H1 (cell line): ENCODE measurements at regions not wholly inside any gene's neighbourhood (a gene's known extent, or its start where the extent isn't known, plus 50 kb on each side); places are given as distances from the start of the nearest gene placed in this dataset.

Source experiments
- CTCF ChIA-PET: fragments of 300-600 bp; sonication (Branson Sonifier 250); formaldehyde crosslinking; loops from one replicate; lab custom pipeline; 2021; ENCODE audit not compliant: partially characterized antibody; lab: Charles Lee
- POLR2A ChIA-PET: fragments of 300-600 bp; sonication (Branson Sonifier 250); formaldehyde crosslinking; loops from one replicate; lab custom pipeline; 2021; ENCODE audit warnings: inconsistent platforms; ENCODE audit not compliant: partially characterized antibody; lab: Charles Lee
- DNase-seq, 2 experiments: peaks; one replicate each; pipeline versions ENCODE4 v3.0.0 to v3.0.0-alpha.2; 2010 to 2022; ENCODE audit warnings: low spot score in 2 of 2, low read depth in 1 of 2, mixed read lengths in 1 of 2
- FAIRE-seq: peaks from 2 replicates; lab custom pipeline; 2011; peaks lifted over from hg19 to GRCh38; lab: Jason Lieb, UNC
- H2AFZ ChIP-seq: 2 replicates; pipeline ENCODE4 v1.8.1; 2012; ENCODE audit warnings: low read length, inconsistent platforms
- H2AK5ac ChIP-seq: 2 replicates; pipeline ENCODE4 v1.6.1; 2013; ENCODE audit warnings: low read depth, low read length
- H2BK120ac ChIP-seq: replicated peaks from 2 replicates; pipeline ENCODE3; 2013; ENCODE audit warnings: low read depth, low read length, inconsistent platforms
- H2BK12ac ChIP-seq: 2 replicates; pipeline ENCODE4 v1.6.1; 2013; ENCODE audit warnings: low read depth, low read length
- H2BK15ac ChIP-seq: 2 replicates; pipeline ENCODE4 v1.6.1; 2013; ENCODE audit warnings: low read length
- H2BK20ac ChIP-seq: 2 replicates; pipeline ENCODE4 v1.6.1; 2013; ENCODE audit warnings: low read length
- H2BK5ac ChIP-seq: 2 replicates; pipeline ENCODE4 v1.6.1; 2013; ENCODE audit warnings: low read depth, low read length
- H3K14ac ChIP-seq: 2 replicates; pipeline ENCODE4 v1.6.1; 2013; ENCODE audit warnings: inconsistent platforms; ENCODE audit not compliant: insufficient read length
- H3K18ac ChIP-seq: 2 replicates; pipeline ENCODE4 v1.6.1; 2013; ENCODE audit warnings: low read length; ENCODE audit errors: extremely low read depth
- H3K23ac ChIP-seq: 2 replicates; pipeline ENCODE4 v1.6.1; 2013; ENCODE audit warnings: inconsistent platforms; ENCODE audit not compliant: insufficient read length
- H3K23me2 ChIP-seq: 2 replicates; pipeline ENCODE4 v1.6.1; 2013; ENCODE audit warnings: low read depth, low read length
- H3K27ac ChIP-seq: 2 replicates; pipeline ENCODE4 v1.6.1; 2011; ENCODE audit warnings: low read depth, low read length, inconsistent platforms
- H3K27me3 ChIP-seq, 4 experiments: replicated peaks in 1 of 4; 1 replicate in 1 of 4; 2 replicates in 3 of 4; pipeline versions ENCODE4 v1.6.1 to v1.8.1; 2011 to 2013; ENCODE audit warnings: low read length in 3 of 4, mild to moderate bottlenecking in 3 of 4, inconsistent platforms in 2 of 4, mixed read lengths in 2 of 4, moderate library complexity in 1 of 4; ENCODE audit not compliant: control insufficient read depth in 3 of 4, insufficient read depth in 3 of 4; ENCODE audit errors: extremely low read depth in 1 of 4
- H3K36me3 ChIP-seq, 4 experiments: 2 replicates each; pipeline versions ENCODE4 v1.6.1 to v1.8.1; 2011 to 2013; ENCODE audit warnings: mild to moderate bottlenecking in 4 of 4, low read length in 3 of 4, moderate library complexity in 2 of 4, control low read depth in 1 of 4, inconsistent platforms in 1 of 4; ENCODE audit not compliant: insufficient read depth in 4 of 4, control insufficient read depth in 2 of 4
- H3K4ac ChIP-seq: replicated peaks from 2 replicates; pipeline ENCODE3; 2013; ENCODE audit warnings: low read length, low read depth, mixed read lengths, inconsistent platforms; ENCODE audit not compliant: insufficient read length
- H3K4me1 ChIP-seq, 4 experiments: replicated peaks in 1 of 4; 1 replicate in 1 of 4; 2 replicates in 3 of 4; pipeline versions ENCODE4 v1.6.1 to v1.8.1; 2011 to 2013; ENCODE audit warnings: low read length in 3 of 4, inconsistent platforms in 2 of 4, mixed read lengths in 1 of 4; ENCODE audit not compliant: insufficient read depth in 4 of 4, control insufficient read depth in 3 of 4
- H3K4me2 ChIP-seq, 2 experiments: 2 replicates each; pipeline versions ENCODE4 v1.6.1 to v1.8.1; 2011 to 2013; ENCODE audit warnings: low read depth in 2 of 2, low read length in 2 of 2, control low read depth in 1 of 2, inconsistent platforms in 1 of 2, mild to moderate bottlenecking in 1 of 2; ENCODE audit not compliant: insufficient read depth in 1 of 2
- H3K4me3 ChIP-seq, 4 experiments: fragments of 200-600, 300-600 bp in 1 of 4; sonication (generic), shearing (Covaris generic), sonication (Bioruptor Twin) in 1 of 4; 2 replicates each; pipeline versions ENCODE4 v1.5.1 to v1.8.1; 2011 to 2016; ENCODE audit warnings: low read length in 4 of 4, low read depth in 3 of 4, control low read depth in 2 of 4, inconsistent platforms in 2 of 4, mild to moderate bottlenecking in 2 of 4, mixed read lengths in 1 of 4, moderate library complexity in 1 of 4; ENCODE audit not compliant: insufficient read depth in 2 of 4; ENCODE audit errors: extremely low read depth in 1 of 4
- H3K56ac ChIP-seq: replicated peaks from 2 replicates; pipeline ENCODE3; 2013; ENCODE audit warnings: low read depth, mild to moderate bottlenecking, mixed read lengths, low read length, inconsistent platforms; ENCODE audit not compliant: insufficient read length
- H3K79me1 ChIP-seq: 2 replicates; pipeline ENCODE4 v1.6.1; 2013; ENCODE audit warnings: low read depth, low read length, control low read depth
- H3K79me2 ChIP-seq, 2 experiments: 2 replicates each; pipeline versions ENCODE4 v1.6.1 to v1.8.1; 2012 to 2013; ENCODE audit warnings: low read length in 2 of 2, mild to moderate bottlenecking in 2 of 2, inconsistent platforms in 1 of 2; ENCODE audit not compliant: insufficient read depth in 2 of 2, control insufficient read depth in 1 of 2
- H3K9ac ChIP-seq, 4 experiments: replicated peaks in 1 of 4; 1 replicate in 1 of 4; 2 replicates in 3 of 4; pipeline versions ENCODE4 v1.6.1 to v1.8.1; 2011 to 2013; ENCODE audit warnings: low read depth in 3 of 4, low read length in 3 of 4, control low read depth in 2 of 4, mild to moderate bottlenecking in 2 of 4, moderate library complexity in 2 of 4, inconsistent platforms in 1 of 4; ENCODE audit errors: extremely low read depth in 1 of 4
- H3K9me3 ChIP-seq, 2 experiments: 2 replicates each; pipeline versions ENCODE4 v1.6.1 to v1.8.1; 2012 to 2013; ENCODE audit warnings: mild to moderate bottlenecking in 2 of 2, moderate library complexity in 2 of 2, control low read depth in 1 of 2, inconsistent platforms in 1 of 2, low read depth in 1 of 2, low read length in 1 of 2, mixed read lengths in 1 of 2; ENCODE audit not compliant: insufficient read depth in 2 of 2
- H4K20me1 ChIP-seq, 2 experiments: replicated peaks in 1 of 2; 2 replicates each; pipeline versions ENCODE3 to v1.8.1; 2011 to 2013; ENCODE audit warnings: inconsistent platforms in 2 of 2, low read length in 2 of 2, mild to moderate bottlenecking in 1 of 2; ENCODE audit not compliant: insufficient read depth in 2 of 2, control insufficient read depth in 1 of 2
- H4K5ac ChIP-seq: 2 replicates; pipeline ENCODE4 v1.6.1; 2013; ENCODE audit warnings: low read length, low read depth, mixed read lengths, inconsistent platforms; ENCODE audit not compliant: insufficient read length
- H4K8ac ChIP-seq: 2 replicates; pipeline ENCODE4 v1.8.0; 2013; ENCODE audit warnings: mild to moderate bottlenecking, moderate library complexity, low read length, inconsistent platforms; ENCODE audit not compliant: insufficient read depth; ENCODE audit errors: extremely low read depth
- H4K91ac ChIP-seq: replicated peaks from 2 replicates; pipeline ENCODE3; 2013; ENCODE audit warnings: low read length, mixed read lengths, inconsistent platforms; ENCODE audit not compliant: insufficient read length
- ASH2L ChIP-seq: fragments of 200-600, 300-600 bp; sonication (generic); IDR thresholded peaks from one replicate; pipeline ENCODE4 v1.7.1; 2017; ENCODE audit warnings: low read length
- EGR1 ChIP-seq: IDR thresholded peaks from 2 replicates; pipeline ENCODE4 v1.6.1; 2011; ENCODE audit warnings: low read depth, low read length, borderline replicate concordance
- JUN ChIP-seq: IDR thresholded peaks from 2 replicates; pipeline ENCODE4 v1.6.1; 2011; ENCODE audit warnings: low read depth, mild to moderate bottlenecking, improper control_type of control experiment, low read length
- PHF8 ChIP-seq: fragments of 200-600 bp; sonication (generic); conservative IDR thresholded peaks from 2 replicates; pipeline ENCODE4 v1.7.1; 2012; ENCODE audit warnings: low read depth, mild to moderate bottlenecking, inconsistent platforms, low read length, moderate library complexity
- SAP30 ChIP-seq: fragments of 300-600 bp; sonication (generic); IDR thresholded peaks from 2 replicates; pipeline ENCODE4 v1.7.1; 2012; ENCODE audit warnings: low read length, moderate library complexity, mild to moderate bottlenecking, inconsistent platforms; ENCODE audit not compliant: insufficient read depth, insufficient replicate concordance
- WGBS, 2 experiments: shearing (Covaris generic) in 1 of 2; methylation state at CpG; one replicate each; pipeline versions ENCODE4 v1.1.6 to v1.1.7; 2013 to 2015; ENCODE audit warnings: low lambda C conversion rate in 2 of 2, mixed read lengths in 2 of 2, inconsistent platforms in 1 of 2, low coverage in 1 of 2, missing lambda C conversion rate in 1 of 2; ENCODE audit not compliant: insufficient replicate concordance in 2 of 2, insufficient coverage in 1 of 2, insufficient read length in 1 of 2; ENCODE audit errors: extremely low coverage in 1 of 2, missing lambda C conversion rate in 1 of 2; 5-methylcytosine and 5-hydroxymethylcytosine counted together
- TF ChIP-seq, protein P1 (sequence below): IDR thresholded peaks from 2 replicates; pipeline ENCODE4 v1.6.1; 2011; ENCODE audit warnings: low read length, improper control_type of control experiment

GRCh38 chr3:145089337-145089736 lies 1071.6 kb downstream of the PLOD2 start:
- ChIA-PET POLR2A (no interaction called here), CTCF (no interaction called here)

More at GRCh38 chr3:145089337-145089736, 1071.6 kb downstream of the PLOD2 start:
- no peak overlapping the region for H3K4me2 ChIP-seq
- H2BK15ac ChIP-seq, result no peak overlapping the region
- H3K23ac ChIP-seq, result no peak overlapping the region
- H3K27ac ChIP-seq, result no peak overlapping the region
- H3K18ac ChIP-seq, result no peak overlapping the region
- no peaks in the 10 kb centered on the region for H3K36me3 ChIP-seq
- H3K56ac ChIP-seq, result no peak overlapping the region
- H4K20me1 ChIP-seq, result no peaks in the 10 kb centered on the region
- no peaks in the 10 kb centered on the region for H3K79me2 ChIP-seq
- H2BK5ac ChIP-seq, result no peak overlapping the region
- H3K79me1 ChIP-seq, result no peaks in the 10 kb centered on the region
- H4K5ac ChIP-seq, result no peak overlapping the region
- TF ChIP-seq ASH2L (no peak), JUN (no peak), EGR1 (no peak), SAP30 (no peak), PHF8 (no peak)
- TF ChIP-seq, protein P1, sequence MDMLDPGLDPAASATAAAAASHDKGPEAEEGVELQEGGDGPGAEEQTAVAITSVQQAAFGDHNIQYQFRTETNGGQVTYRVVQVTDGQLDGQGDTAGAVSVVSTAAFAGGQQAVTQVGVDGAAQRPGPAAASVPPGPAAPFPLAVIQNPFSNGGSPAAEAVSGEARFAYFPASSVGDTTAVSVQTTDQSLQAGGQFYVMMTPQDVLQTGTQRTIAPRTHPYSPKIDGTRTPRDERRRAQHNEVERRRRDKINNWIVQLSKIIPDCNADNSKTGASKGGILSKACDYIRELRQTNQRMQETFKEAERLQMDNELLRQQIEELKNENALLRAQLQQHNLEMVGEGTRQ, result no peak
- TF ChIP-seq, all 59 proteins: peak for 0
- Histone ChIP-seq H2BK120ac (no peak overlapping the region), H3K27me3 (no peaks in the 10 kb centered on the region), H3K4me1 (no peaks in the 10 kb centered on the region), H4K91ac (no peak overlapping the region), H2AK5ac (no peak overlapping the region), H3K4ac (no peak overlapping the region), H2BK20ac (no peak overlapping the region), H2AFZ (no peak overlapping the region), H3K14ac (no peak overlapping the region), H4K8ac (no peak overlapping the region), H3K9ac (no peak overlapping the region), H2BK12ac (no peak overlapping the region), H3K23me2 (no peaks in the 10 kb centered on the region), H3K9me3 (no peaks in the 10 kb centered on the region), H3K4me3 (no peak overlapping the region)
- no peak for FAIRE-seq
- WGBS, 2 experiments, result 93% methylated on average over 2 of the region's 2 CpGs; no CpG with 5 or more reads in 1 of the 2 experiments
- no peak for DNase-seq
